Endothelial cell of umbilical vein (primary cell): ENCODE measurements at regions not wholly inside any gene's neighbourhood (a gene's known extent, or its start where the extent isn't known, plus 50 kb on each side); places are given as distances from the start of the nearest gene placed in this dataset.

Source experiments
- BruUV-seq: library from RNA; stranded (reverse); fragments of 400-500 nt; replicated peaks from 2 replicates; lab custom pipeline; 2021; lab: Mats Ljungman, UMichigan
- CTCF ChIA-PET: fragments of 300-600, 350-600 bp; sonication (Branson Sonifier 250); formaldehyde crosslinking; loops from one replicate; lab custom pipeline; 2021; ENCODE audit warnings: antibody characterized with exemption, inconsistent platforms; lab: Charles Lee
- POLR2A ChIA-PET: fragments of 300-600, 350-600 bp; sonication (Branson Sonifier 250); formaldehyde crosslinking; loops from one replicate; lab custom pipeline; 2021; ENCODE audit warnings: antibody characterized with exemption, inconsistent platforms; lab: Charles Lee
- DNase-seq: peaks from one replicate; pipeline ENCODE4 v3.0.0-alpha.2; 2011; ENCODE audit warnings: low read depth, low spot score
- FAIRE-seq: peaks from 2 replicates; lab custom pipeline; 2011; peaks lifted over from hg19 to GRCh38; lab: Jason Lieb, UNC
- H2AFZ ChIP-seq: 2 replicates; pipeline ENCODE4 v1.6.0; 2012; ENCODE audit warnings: low read depth, low read length, control low read depth, inconsistent platforms
- H3K27ac ChIP-seq: 2 replicates; pipeline ENCODE4 v1.5.1; 2011; ENCODE audit warnings: low read depth, mild to moderate bottlenecking, control low read depth, low read length, moderate library complexity; ENCODE audit not compliant: insufficient read depth
- H3K27me3 ChIP-seq, 2 experiments: 2 replicates each; pipeline versions ENCODE4 v1.6.0 to v1.6.1; 2011; ENCODE audit warnings: low read length in 2 of 2, mixed read lengths in 1 of 2; ENCODE audit not compliant: control insufficient read depth in 2 of 2, insufficient read depth in 2 of 2
- H3K36me3 ChIP-seq, 2 experiments: 2 replicates in 1 of 2; 3 replicates in 1 of 2; pipeline ENCODE4 v1.5.1; 2011; ENCODE audit warnings: low read length in 2 of 2, mild to moderate bottlenecking in 1 of 2, moderate library complexity in 1 of 2; ENCODE audit not compliant: control insufficient read depth in 2 of 2, insufficient read depth in 2 of 2; ENCODE audit errors: extremely low read depth in 1 of 2
- H3K4me1 ChIP-seq: 3 replicates; pipeline ENCODE4 v1.5.1; 2011; ENCODE audit warnings: mild to moderate bottlenecking, low read length; ENCODE audit not compliant: control insufficient read depth, insufficient read depth; ENCODE audit errors: extremely low read depth
- H3K4me2 ChIP-seq: 2 replicates; pipeline ENCODE4 v1.6.1; 2011; ENCODE audit warnings: low read length, control low read depth, mixed read lengths; ENCODE audit not compliant: insufficient read depth
- H3K4me3 ChIP-seq, 3 experiments: fragments of 200-600 bp in 1 of 3; sonication (generic), shearing (Covaris generic) in 1 of 3; replicated peaks in 1 of 3; 2 replicates each; pipeline ENCODE4 v1.5.1; 2011 to 2016; ENCODE audit warnings: control low read depth in 3 of 3, low read length in 3 of 3, mild to moderate bottlenecking in 2 of 3, inconsistent platforms in 1 of 3, low read depth in 1 of 3, moderate library complexity in 1 of 3; ENCODE audit not compliant: insufficient read depth in 1 of 3
- H3K79me2 ChIP-seq: 2 replicates; pipeline ENCODE4 v1.6.0; 2012; ENCODE audit warnings: low read length, inconsistent platforms; ENCODE audit not compliant: control insufficient read depth, insufficient read depth
- H3K9ac ChIP-seq: replicated peaks from 2 replicates; pipeline ENCODE3; 2011; ENCODE audit warnings: low read length, control low read depth; ENCODE audit not compliant: insufficient read depth; ENCODE audit errors: extremely low read depth
- H3K9me1 ChIP-seq: replicated peaks from 3 replicates; pipeline ENCODE4 v1.6.0; 2011; ENCODE audit warnings: mild to moderate bottlenecking, low read length; ENCODE audit not compliant: control insufficient read depth, insufficient read depth; ENCODE audit errors: extremely low read depth
- H3K9me3 ChIP-seq: replicated peaks from 2 replicates; pipeline ENCODE4 v1.5.1; 2012; ENCODE audit warnings: low read length, inconsistent platforms; ENCODE audit not compliant: control insufficient read depth, insufficient read depth
- H4K20me1 ChIP-seq: replicated peaks from 2 replicates; pipeline ENCODE3; 2011; ENCODE audit warnings: mild to moderate bottlenecking, low read length; ENCODE audit not compliant: control insufficient read depth, insufficient read depth; ENCODE audit errors: extremely low read depth
- EZH2 ChIP-seq: IDR thresholded peaks from 2 replicates; pipeline ENCODE4 v1.6.1; 2012; ENCODE audit warnings: borderline replicate concordance, low read depth, mild to moderate bottlenecking, moderate library complexity, low read length, inconsistent platforms; ENCODE audit not compliant: severe bottlenecking
- FOS ChIP-seq: IDR thresholded peaks from 2 replicates; pipeline ENCODE4 v1.6.1; 2011; ENCODE audit warnings: mild to moderate bottlenecking, low read length, moderate library complexity, borderline replicate concordance; ENCODE audit not compliant: insufficient read depth
- GATA2 ChIP-seq: IDR thresholded peaks from 2 replicates; pipeline ENCODE4 v1.7.0; 2011; ENCODE audit warnings: low read depth, mild to moderate bottlenecking, moderate library complexity, mixed read lengths, low read length; ENCODE audit not compliant: insufficient read length, insufficient read depth
- JUN ChIP-seq: IDR thresholded peaks from 2 replicates; pipeline ENCODE4 v1.6.1; 2011; ENCODE audit warnings: borderline replicate concordance, low read depth; ENCODE audit not compliant: insufficient read length, insufficient read depth
- MAX ChIP-seq: IDR thresholded peaks from 2 replicates; pipeline ENCODE4 v1.6.1; 2011; ENCODE audit not compliant: insufficient read depth, insufficient read length
- MYC ChIP-seq: IDR thresholded peaks from one replicate; pipeline ENCODE4 v1.6.1; 2011; ENCODE audit warnings: mild to moderate bottlenecking, low read depth, low read length
- POLR2A ChIP-seq: IDR thresholded peaks from 2 replicates; pipeline ENCODE4 v1.6.1; 2012; ENCODE audit warnings: low read depth, mild to moderate bottlenecking, control low read depth, low read length
- POLR2AphosphoS5 ChIP-seq: IDR thresholded peaks from 2 replicates; pipeline ENCODE4 v1.6.1; 2012; ENCODE audit warnings: low read depth, mild to moderate bottlenecking, control low read depth, low read length, moderate library complexity; ENCODE audit not compliant: insufficient read depth
- dilution Hi-C: fragments of 300-500 bp; cut with MboI; formaldehyde crosslinking; loops from one replicate; pipeline ENCODE4 v1.15.0; 2019; ENCODE audit warnings: low sequenced_read_pairs; ENCODE audit not compliant: extremely low pct_ligation_motif_present
- intact Hi-C: fragments of 100-400 bp; cut with micrococcal nuclease; formaldehyde crosslinking; loops from one replicate; pipeline ENCODE4 v1.10.0; 2022
- TF ChIP-seq, protein P1 (sequence below), 2 donors: IDR thresholded peaks; 1 replicate in 1 of 2; 2 replicates in 1 of 2; pipeline ENCODE4 v1.5.1; 2011; ENCODE audit warnings: low read length in 2 of 2, mild to moderate bottlenecking in 2 of 2, moderate library complexity in 2 of 2, control low read depth in 1 of 2, inconsistent platforms in 1 of 2, low read depth in 1 of 2; ENCODE audit not compliant: insufficient read depth in 1 of 2; ENCODE audit errors: extremely low read depth in 1 of 2

- Histone ChIP-seq H3K79me2 (no peaks in the 10 kb centered on the region), H3K4me1 (no peaks in the 10 kb centered on the region), H3K36me3 (no peaks in the 10 kb centered on the region), H3K4me3 (no peak overlapping the region), H3K27me3 (no peaks in the 10 kb centered on the region), H3K9me1 (no peaks in the 10 kb centered on the region), H2AFZ (no peak overlapping the region), H3K9ac (no peak overlapping the region), H3K9me3 (no peaks in the 10 kb centered on the region), H4K20me1 (no peaks in the 10 kb centered on the region), H3K27ac (no peak overlapping the region), H3K4me2 (no peak overlapping the region)
- FAIRE-seq (no peak), DNase-seq (no peak)
- POLR2A ChIA-PET, result no interaction called here
- no TSS peak for BruUV-seq
- TF ChIP-seq, protein P1, sequence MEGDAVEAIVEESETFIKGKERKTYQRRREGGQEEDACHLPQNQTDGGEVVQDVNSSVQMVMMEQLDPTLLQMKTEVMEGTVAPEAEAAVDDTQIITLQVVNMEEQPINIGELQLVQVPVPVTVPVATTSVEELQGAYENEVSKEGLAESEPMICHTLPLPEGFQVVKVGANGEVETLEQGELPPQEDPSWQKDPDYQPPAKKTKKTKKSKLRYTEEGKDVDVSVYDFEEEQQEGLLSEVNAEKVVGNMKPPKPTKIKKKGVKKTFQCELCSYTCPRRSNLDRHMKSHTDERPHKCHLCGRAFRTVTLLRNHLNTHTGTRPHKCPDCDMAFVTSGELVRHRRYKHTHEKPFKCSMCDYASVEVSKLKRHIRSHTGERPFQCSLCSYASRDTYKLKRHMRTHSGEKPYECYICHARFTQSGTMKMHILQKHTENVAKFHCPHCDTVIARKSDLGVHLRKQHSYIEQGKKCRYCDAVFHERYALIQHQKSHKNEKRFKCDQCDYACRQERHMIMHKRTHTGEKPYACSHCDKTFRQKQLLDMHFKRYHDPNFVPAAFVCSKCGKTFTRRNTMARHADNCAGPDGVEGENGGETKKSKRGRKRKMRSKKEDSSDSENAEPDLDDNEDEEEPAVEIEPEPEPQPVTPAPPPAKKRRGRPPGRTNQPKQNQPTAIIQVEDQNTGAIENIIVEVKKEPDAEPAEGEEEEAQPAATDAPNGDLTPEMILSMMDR (IDR thresholded peaks at IDR 0.05; ENCODE audit: extremely low read depth in 1 of 2, insufficient read depth in 1 of 2, low read depth in 1 of 2, low read length in 2 of 2), result no peak
- no peak for TF ChIP-seq POLR2AphosphoS5
- TF ChIP-seq FOS, result no peak
- TF ChIP-seq EZH2, result no peak
- no peak for TF ChIP-seq MYC
- no peak for TF ChIP-seq JUN
- TF ChIP-seq GATA2, result no peak
- no peak for TF ChIP-seq POLR2A
- TF ChIP-seq MAX, result no peak
- CTCF ChIA-PET, result no interaction called here
- intact Hi-C loops, result no loop called here
- dilution Hi-C loops, result no loop called here
Observed at GRCh38 chr2:210792000-210792399, 235.6 kb downstream of the CPS1 start.
